SK-N-SH (cell line): ENCODE measurements at regions not wholly inside any gene's neighbourhood (a gene's known extent, or its start where the extent isn't known, plus 50 kb on each side); places are given as distances from the start of the nearest gene placed in this dataset.
"Not testable (repeated sequence)": the region's sequence is repeated elsewhere in the genome, so short reads cannot be mapped to it uniquely, and the experiment has no call there.

Experiments used
- CTCF ChIA-PET: fragments of 300-600, 350-600 bp; formaldehyde crosslinking; extraction: SDS; loops from one replicate; lab custom pipeline; 2021; lab: Yijun Ruan, JAX
- POLR2A ChIA-PET: fragments of 350-600 bp; sonication (Branson Sonifier 250); formaldehyde crosslinking; extraction: SDS; loops from one replicate; lab custom pipeline; 2020; ENCODE audit warnings: antibody characterized with exemption, inconsistent platforms; lab: Yijun Ruan, JAX
- DNase-seq: peaks from one replicate; pipeline ENCODE4 v3.0.0; 2012
- H2AFZ ChIP-seq: fragments of 200-600 bp; sonication (generic); 2 replicates; pipeline ENCODE4 v1.8.1; 2016; ENCODE audit warnings: antibody characterized with exemption, mild to moderate bottlenecking, low read depth
- H3F3A ChIP-seq: fragments of 200-600 bp; sonication (generic); replicated peaks from 2 replicates; pipeline ENCODE3; 2016; ENCODE audit warnings: antibody characterized with exemption, mild to moderate bottlenecking; ENCODE audit not compliant: insufficient read depth
- H3K27ac ChIP-seq, 2 experiments: fragments of 200-500 bp in 1 of 2; fragments of 200-600 bp in 1 of 2; sonication (Bioruptor generic) in 1 of 2; sonication (generic), shearing (Covaris generic) in 1 of 2; 2 replicates each; pipeline versions ENCODE4 v1.5.1 to v1.6.1; 2014 to 2016; ENCODE audit warnings: low read depth in 2 of 2, inconsistent platforms in 1 of 2, low read length in 1 of 2, mild to moderate bottlenecking in 1 of 2, mixed read lengths in 1 of 2
- H3K27me3 ChIP-seq: fragments of 200-600 bp; sonication (generic), shearing (Covaris generic); 2 replicates; pipeline ENCODE4 v1.6.1; 2016; ENCODE audit warnings: mixed run types; ENCODE audit not compliant: insufficient read depth
- H3K36me3 ChIP-seq, 2 experiments: fragments of 200-500 bp in 1 of 2; fragments of 200-600 bp in 1 of 2; sonication (Bioruptor generic) in 1 of 2; sonication (generic) in 1 of 2; replicated peaks in 1 of 2; 2 replicates each; pipeline versions ENCODE3 to v1.5.1; 2014 to 2016; ENCODE audit warnings: low read length in 1 of 2, mild to moderate bottlenecking in 1 of 2; ENCODE audit not compliant: insufficient read depth in 2 of 2, control insufficient read depth in 1 of 2
- H3K4me1 ChIP-seq, 2 experiments: fragments of 200-500 bp in 1 of 2; fragments of 200-600 bp in 1 of 2; sonication (Bioruptor generic) in 1 of 2; sonication (generic), shearing (Covaris generic) in 1 of 2; 2 replicates each; pipeline versions ENCODE4 v1.5.1 to v1.6.1; 2014 to 2016; ENCODE audit warnings: low read depth in 1 of 2, low read length in 1 of 2, mixed run types in 1 of 2; ENCODE audit not compliant: insufficient read depth in 2 of 2, control insufficient read depth in 1 of 2
- H3K4me2 ChIP-seq: fragments of 200-600 bp; sonication (generic), shearing (Covaris generic); 2 replicates; pipeline ENCODE4 v1.6.1; 2017; ENCODE audit warnings: mixed run types
- H3K4me3 ChIP-seq, 2 experiments: fragments of 200-500 bp in 1 of 2; fragments of 200-600 bp in 1 of 2; sonication (Bioruptor generic) in 1 of 2; sonication (generic), shearing (Covaris generic) in 1 of 2; 2 replicates each; pipeline versions ENCODE4 v1.5.1 to v1.8.1; 2014 to 2016; ENCODE audit warnings: low read depth in 2 of 2, inconsistent platforms in 1 of 2, low read length in 1 of 2, mild to moderate bottlenecking in 1 of 2, mixed read lengths in 1 of 2, moderate library complexity in 1 of 2
- H3K79me2 ChIP-seq: fragments of 200-600 bp; sonication (generic); 2 replicates; pipeline ENCODE4 v1.8.1; 2017; ENCODE audit warnings: mild to moderate bottlenecking; ENCODE audit not compliant: insufficient read depth
- H3K9ac ChIP-seq: fragments of 200-600 bp; sonication (generic); 2 replicates; pipeline ENCODE4 v1.6.1; 2017; ENCODE audit warnings: mixed run types
- H3K9me2 ChIP-seq: fragments of 200-600 bp; sonication (generic); 2 replicates; pipeline ENCODE4 v1.6.1; 2017; ENCODE audit warnings: mixed run types
- H3K9me3 ChIP-seq: fragments of 200-600 bp; sonication (generic); 2 replicates; pipeline ENCODE4 v1.6.1; 2017; ENCODE audit warnings: mixed run types, mild to moderate bottlenecking, moderate library complexity
- H4K20me1 ChIP-seq: fragments of 200-600 bp; sonication (generic); 2 replicates; pipeline ENCODE4 v1.6.1; 2017; ENCODE audit warnings: mild to moderate bottlenecking, mixed run types; ENCODE audit not compliant: insufficient read depth
- WGBS: methylation state at CpG from one replicate; pipeline ENCODE4 v1.1.6; 2017; ENCODE audit warnings: low lambda C conversion rate; 5-methylcytosine and 5-hydroxymethylcytosine counted together
- small RNA-seq, 7 experiments: library from RNA; depleted of rRNA; stranded (forward); fragments of <200 nt; gene quantifications; one replicate each; pipeline ENCODE3, GENCODE V24; 2012

DNA sequence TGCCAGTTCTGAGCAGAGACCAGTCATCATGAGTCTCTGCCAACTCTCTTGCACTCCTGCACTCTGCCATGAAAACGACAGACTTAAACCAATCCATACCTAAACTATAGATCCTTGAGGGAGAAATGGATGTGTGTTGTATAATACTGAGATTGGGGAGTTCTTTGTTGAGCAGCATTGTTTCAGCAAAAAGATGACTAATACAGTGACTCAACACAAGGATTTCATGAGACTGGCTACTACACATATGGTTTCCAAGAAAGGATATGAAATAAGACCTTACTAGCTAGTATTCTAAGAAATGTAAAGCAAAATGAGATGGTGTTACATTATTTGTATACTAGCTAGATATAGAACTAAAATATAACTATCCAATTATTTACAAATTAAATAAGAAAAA, 53.5 kb upstream of the SEC22B start:
- H3F3A ChIP-seq, H3K27ac ChIP-seq, H3K9me2 ChIP-seq, H3K9me3 ChIP-seq, H3K4me2 ChIP-seq, POLR2A ChIA-PET, DNase-seq, H2AFZ ChIP-seq, H3K79me2 ChIP-seq, H3K36me3 ChIP-seq, H3K4me3 ChIP-seq, H3K4me1 ChIP-seq, H3K9ac ChIP-seq, H4K20me1 ChIP-seq, H3K27me3 ChIP-seq, CTCF ChIA-PET: not testable (repeated sequence)
- no CpG with 5 or more reads among the region's 1 CpG for WGBS

Small RNA genes lying in the stretch of these regions (small RNA-seq; reads per million reads assigned to genes)
- 1.6 to 208 (median 13.5) reads per million in 7 experiments for gene RF00003
